ENCODE measurements at regions not wholly inside any gene's neighbourhood (a gene's known extent, or its start where the extent isn't known, plus 50 kb on each side); places are given as distances from the start of the nearest gene placed in this dataset.

GRCh38 chr10:78956391-78956790 lies 112.4 kb upstream of the ZMIZ1 start:
- no peak for TF ChIP-seq CTCF (IDR thresholded peaks at IDR 0.05 in 2 of 3, conservative IDR thresholded peaks at IDR 0.05 in 1 of 3; ENCODE audit: borderline replicate concordance in 1 of 3, insufficient read depth in 1 of 3, low read depth in 2 of 3, low read length in 2 of 3)
- TF ChIP-seq EZH2 (IDR thresholded peaks at IDR 0.05): no peak
- TF ChIP-seq EZH2phosphoT487 (IDR thresholded peaks at IDR 0.05; ENCODE audit: borderline replicate concordance): no peak
- no peak for TF ChIP-seq POLR2AphosphoS5 (IDR thresholded peaks at IDR 0.05; ENCODE audit: low read depth, low read length)
- no peak for TF ChIP-seq ZNF274 (IDR thresholded peaks at IDR 0.05; ENCODE audit: low read depth, low read length)
- TF ChIP-seq POLR2A (IDR thresholded peaks at IDR 0.05; ENCODE audit: borderline replicate concordance, extremely low read depth, insufficient read depth, insufficient read length): no peak
- TF ChIP-seq SRF (IDR thresholded peaks at IDR 0.05; ENCODE audit: low read depth): no peak
- TF ChIP-seq ZBTB33 (IDR thresholded peaks at IDR 0.05; ENCODE audit: extremely low read depth, insufficient replicate concordance, low read length): no peak

Measured in HCT116 (cell line).